ENCODE measurements at regions not wholly inside any gene's neighbourhood (a gene's known extent, or its start where the extent isn't known, plus 50 kb on each side); places are given as distances from the start of the nearest gene placed in this dataset.
"Not testable (repeated sequence)": the region's sequence is repeated elsewhere in the genome, so short reads cannot be mapped to it uniquely, and the experiment has no call there.

- DNase-seq: no peak
- no peaks in the 10 kb centered on the region for H3K36me3 Mint-ChIP-seq
- peaks cover 0 to 20% (median 0%) of the 10 kb centered on the region in 3 donors for H3K27me3 Mint-ChIP-seq (ENCODE audit: low read depth in 3 of 3)
Observed at GRCh38 chr6:938271-938905, 245.4 kb upstream of the EXOC2 start.

DNA sequence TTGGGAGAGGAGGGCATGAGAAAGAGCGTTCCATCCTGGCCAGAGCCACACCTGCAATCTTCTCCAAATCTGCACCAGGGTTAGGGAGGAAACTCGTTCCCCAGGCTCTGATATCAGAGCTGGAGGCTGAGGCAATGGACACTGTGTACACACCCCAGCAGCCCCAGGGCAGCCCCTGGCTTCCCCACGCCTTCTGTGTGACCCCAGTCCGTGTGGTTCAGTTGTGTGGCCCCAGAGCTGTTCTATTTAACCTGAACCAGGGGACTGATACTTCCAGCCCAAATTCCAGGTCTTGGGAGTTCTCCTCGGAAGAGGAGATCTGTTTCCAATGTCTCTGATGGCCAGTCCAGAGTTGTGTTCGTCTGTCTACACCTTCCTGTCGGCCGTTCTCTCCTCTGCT is 242.6 kb upstream of the EXOC2 start:
- Mint-ChIP-seq H3K9me3 (peaks cover 0 to 4% (median 0%) of the 10 kb centered on the region in 6 donors), H3K27ac (no peak overlapping the region), H3K27me3 (ENCODE audit: low read depth in 3 of 3) (peaks cover 0 to 9% (median 2%) of the 10 kb centered on the region in 3 donors), H3K36me3 (no peaks in the 10 kb centered on the region), H3K4me1 (no peaks in the 10 kb centered on the region), H3K4me3 (no peak overlapping the region)
- no peak for DNase-seq

More at GRCh38 chr6:938271-938905, 245.4 kb upstream of the EXOC2 start:
- H3K27ac Mint-ChIP-seq: no peak overlapping the region
- H3K4me3 Mint-ChIP-seq: no peak overlapping the region
- peaks cover 0 to 4% (median 0%) of the 10 kb centered on the region in 6 donors for H3K9me3 Mint-ChIP-seq
- H3K4me1 Mint-ChIP-seq: no peaks in the 10 kb centered on the region

- DNase-seq: no peak
- Mint-ChIP-seq H3K9me3 (peaks cover 0 to 1% (median 0%) of the 10 kb centered on the region in 6 donors), H3K27ac (no peak overlapping the region), H3K4me3 (no peak overlapping the region), H3K36me3 (no peaks in the 10 kb centered on the region), H3K27me3 (ENCODE audit: low read depth in 3 of 3) (peaks cover 0 to 9% (median 2%) of the 10 kb centered on the region in 3 donors), H3K4me1 (no peaks in the 10 kb centered on the region)
Observed at GRCh38 chr6:934686-935085, 241.7 kb upstream of the EXOC2 start.

GRCh38 chr6:931919-932318 is 239.0 kb upstream of the EXOC2 start:
- H3K27ac Mint-ChIP-seq, H3K4me1 Mint-ChIP-seq, H3K4me3 Mint-ChIP-seq: not testable (repeated sequence)

DNA sequence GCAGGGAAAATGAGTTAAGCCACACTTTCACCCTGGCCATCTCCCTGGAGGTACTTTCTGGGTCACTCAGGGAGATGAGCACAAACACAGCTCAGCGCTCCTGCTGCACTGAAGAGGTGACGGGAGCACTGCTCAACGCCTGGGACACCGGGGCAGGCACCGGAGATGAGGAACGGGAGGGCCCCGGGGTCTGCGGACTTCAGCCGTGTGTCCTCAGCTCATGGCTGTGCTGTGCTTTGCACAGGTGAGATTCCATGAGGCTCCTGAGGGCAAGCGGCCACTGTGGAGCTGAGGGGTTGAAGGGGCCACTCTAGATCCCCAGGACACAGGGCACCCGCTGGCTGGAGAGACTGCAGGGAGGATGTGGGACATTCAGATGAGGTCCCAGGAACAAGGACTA is 234.2 kb upstream of the EXOC2 start:
- peaks cover 0 to 11% (median 6%) of the 10 kb centered on the region in 3 donors for H3K27me3 Mint-ChIP-seq (ENCODE audit: low read depth in 3 of 3)
- H3K4me1 Mint-ChIP-seq: no peaks in the 10 kb centered on the region
- H3K9me3 Mint-ChIP-seq: peaks cover 0 to 3% (median under 1%) of the 10 kb centered on the region in 6 donors
- H3K27ac Mint-ChIP-seq: no peak overlapping the region
- no peak for DNase-seq
- no peak overlapping the region for H3K4me3 Mint-ChIP-seq
- no peaks in the 10 kb centered on the region for H3K36me3 Mint-ChIP-seq

More at GRCh38 chr6:931919-932318, 239.0 kb upstream of the EXOC2 start:
- DNase-seq, H3K9me3 Mint-ChIP-seq, H3K36me3 Mint-ChIP-seq: not testable (repeated sequence)
- peaks cover 0 to 13% (median 5%) of the 10 kb centered on the region in 3 donors for H3K27me3 Mint-ChIP-seq (ENCODE audit: low read depth in 3 of 3)

DNA sequence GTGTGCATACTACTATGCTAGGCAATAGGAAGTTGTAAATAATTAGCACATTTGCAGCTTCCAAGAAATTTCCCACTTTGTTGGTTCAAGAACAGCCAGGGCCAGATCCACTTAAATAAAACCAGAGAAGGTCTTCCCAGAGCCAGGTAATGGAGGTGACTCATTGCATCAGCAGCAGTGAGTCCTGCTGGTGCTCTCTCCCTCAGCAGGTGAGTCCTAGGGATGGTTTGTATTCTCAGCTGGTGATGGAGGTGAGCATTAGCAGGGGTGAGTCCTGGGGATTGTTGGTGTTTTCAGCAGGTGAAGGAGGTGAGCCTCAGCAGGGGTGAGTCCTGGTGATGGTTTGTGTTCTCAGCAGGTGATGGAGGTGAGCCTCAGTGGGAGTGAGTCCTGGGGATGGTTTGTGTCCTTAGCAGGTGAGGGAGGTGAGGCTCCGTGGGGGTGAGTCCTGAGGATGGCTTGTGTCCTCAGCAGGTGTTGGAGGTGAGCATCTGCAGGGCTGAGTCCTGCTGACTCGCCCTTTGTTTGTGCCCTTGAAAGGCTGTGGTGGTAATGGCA is 232.8 kb upstream of the EXOC2 start:
- no peaks in the 10 kb centered on the region for H3K4me1 Mint-ChIP-seq
- peaks cover 0 to 11% (median 5%) of the 10 kb centered on the region in 3 donors for H3K27me3 Mint-ChIP-seq (ENCODE audit: low read depth in 3 of 3)
- no peak overlapping the region for H3K27ac Mint-ChIP-seq
- H3K4me3 Mint-ChIP-seq: no peak overlapping the region
- H3K36me3 Mint-ChIP-seq: no peaks in the 10 kb centered on the region
- no peak for DNase-seq
- peaks cover 0 to 6% (median 2%) of the 10 kb centered on the region in 6 donors for H3K9me3 Mint-ChIP-seq

- peaks cover 0 to 11% (median 5%) of the 10 kb centered on the region in 3 donors for H3K27me3 Mint-ChIP-seq (ENCODE audit: low read depth in 3 of 3)
- no peak overlapping the region for H3K4me3 Mint-ChIP-seq
- H3K27ac Mint-ChIP-seq: no peak overlapping the region
- peaks cover 0 to 13% (median 6%) of the 10 kb centered on the region in 6 donors for H3K9me3 Mint-ChIP-seq
- no peaks in the 10 kb centered on the region for H3K36me3 Mint-ChIP-seq
- H3K4me1 Mint-ChIP-seq: no peaks in the 10 kb centered on the region
- DNase-seq: no peak
Observed at GRCh38 chr6:924661-925060, 231.7 kb upstream of the EXOC2 start.

DNA sequence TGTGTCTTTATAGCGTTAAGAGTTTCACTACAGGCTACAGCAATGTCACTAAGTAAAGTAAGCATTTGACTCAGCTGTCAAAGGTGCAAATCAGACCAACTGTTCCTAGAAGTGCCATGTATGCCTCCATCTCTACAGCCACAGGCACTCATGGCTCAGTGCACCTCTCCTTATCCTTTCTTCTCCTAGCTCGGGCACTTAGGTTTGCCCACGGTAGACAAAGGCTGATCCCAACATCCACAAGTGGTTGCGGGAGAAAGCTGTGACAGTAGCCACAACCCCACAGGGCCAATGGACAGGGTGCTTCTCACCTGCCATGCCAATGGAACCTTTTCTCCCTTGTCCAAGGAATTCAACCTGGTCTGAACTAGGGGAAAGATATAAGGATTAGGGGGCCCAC is 228.5 kb upstream of the EXOC2 start:
- Mint-ChIP-seq H3K27ac (no peak overlapping the region), H3K4me1 (no peaks in the 10 kb centered on the region), H3K27me3 (ENCODE audit: low read depth in 3 of 3) (peaks cover 0 to 7% (median 5%) of the 10 kb centered on the region in 3 donors), H3K4me3 (no peak overlapping the region), H3K36me3 (no peaks in the 10 kb centered on the region), H3K9me3 (peaks cover 0 to 13% (median 6%) of the 10 kb centered on the region in 6 donors)
- no peak for DNase-seq

- no peak overlapping the region for H3K4me3 Mint-ChIP-seq
- no peaks in the 10 kb centered on the region for H3K4me1 Mint-ChIP-seq
- H3K27ac Mint-ChIP-seq: no peak overlapping the region
- H3K36me3 Mint-ChIP-seq: no peaks in the 10 kb centered on the region
- H3K27me3 Mint-ChIP-seq (ENCODE audit: low read depth in 3 of 3): peaks cover 0 to 6% (median 5%) of the 10 kb centered on the region in 3 donors
- no peak for DNase-seq
- peaks cover 0 to 13% (median 6%) of the 10 kb centered on the region in 6 donors for H3K9me3 Mint-ChIP-seq
Observed at GRCh38 chr6:920512-920911, 227.6 kb upstream of the EXOC2 start.

- Mint-ChIP-seq H3K27me3 (ENCODE audit: low read depth in 3 of 3) (peaks cover 0 to 7% (median 5%) of the 10 kb centered on the region in 3 donors), H3K27ac (no peak overlapping the region), H3K4me3 (no peak overlapping the region), H3K36me3 (no peaks in the 10 kb centered on the region), H3K9me3 (peaks cover 0 to 13% (median 6%) of the 10 kb centered on the region in 6 donors), H3K4me1 (no peaks in the 10 kb centered on the region)
- DNase-seq: no peak
Observed at GRCh38 chr6:919500-919899, 226.6 kb upstream of the EXOC2 start.

DNA sequence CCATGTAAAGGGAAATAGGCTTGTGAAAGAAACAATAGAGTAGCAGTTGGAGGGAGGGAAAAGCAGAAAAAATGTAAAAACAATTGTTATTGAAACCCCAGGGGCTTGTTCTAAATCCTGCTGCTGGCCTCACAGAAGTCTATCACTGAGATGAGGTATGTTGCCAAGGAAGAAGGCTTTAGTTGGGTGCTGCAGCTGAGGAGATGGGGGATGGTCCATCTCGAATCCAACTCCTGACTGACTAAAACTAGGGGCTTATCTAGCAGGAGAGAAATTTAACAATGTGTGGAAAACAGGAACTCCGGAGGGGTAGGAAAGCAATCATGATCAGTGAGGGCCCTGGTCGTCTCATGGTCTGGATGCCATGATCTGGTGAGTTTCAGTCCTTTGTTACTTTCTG is 225.0 kb upstream of the EXOC2 start:
- Mint-ChIP-seq H3K27me3 (ENCODE audit: low read depth in 3 of 3) (peaks cover 0 to 9% (median 5%) of the 10 kb centered on the region in 3 donors), H3K4me3 (no peak overlapping the region), H3K27ac (no peak overlapping the region), H3K4me1 (no peaks in the 10 kb centered on the region), H3K9me3 (peaks cover 0 to 13% (median 6%) of the 10 kb centered on the region in 6 donors), H3K36me3 (no peaks in the 10 kb centered on the region)
- no peak for DNase-seq

DNA sequence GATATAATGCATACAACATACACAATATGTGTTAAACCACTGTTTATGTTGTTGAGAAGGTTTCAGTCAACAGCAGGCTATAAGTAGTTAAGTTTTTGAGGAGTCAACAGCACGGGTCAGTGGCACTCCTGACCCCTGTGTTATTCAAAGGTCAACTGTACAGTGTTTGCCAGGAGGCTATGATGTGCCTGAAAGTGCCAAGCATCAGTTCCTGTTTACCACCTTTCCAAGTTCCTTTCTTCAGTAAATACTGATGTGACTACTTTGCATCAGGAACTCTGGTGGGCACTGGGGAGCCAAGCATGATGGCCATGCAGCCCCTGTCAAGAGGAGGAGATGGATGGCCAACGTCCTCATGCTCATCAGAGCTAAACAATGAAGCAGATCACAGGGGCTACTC is 224.4 kb upstream of the EXOC2 start:
- H3K4me1 Mint-ChIP-seq: no peaks in the 10 kb centered on the region
- peaks cover 0 to 13% (median 5%) of the 10 kb centered on the region in 6 donors for H3K9me3 Mint-ChIP-seq
- DNase-seq: no peak
- H3K27ac Mint-ChIP-seq: no peak overlapping the region
- no peak overlapping the region for H3K4me3 Mint-ChIP-seq
- H3K36me3 Mint-ChIP-seq: no peaks in the 10 kb centered on the region
- peaks cover 0 to 14% (median 5%) of the 10 kb centered on the region in 3 donors for H3K27me3 Mint-ChIP-seq (ENCODE audit: low read depth in 3 of 3)

DNA sequence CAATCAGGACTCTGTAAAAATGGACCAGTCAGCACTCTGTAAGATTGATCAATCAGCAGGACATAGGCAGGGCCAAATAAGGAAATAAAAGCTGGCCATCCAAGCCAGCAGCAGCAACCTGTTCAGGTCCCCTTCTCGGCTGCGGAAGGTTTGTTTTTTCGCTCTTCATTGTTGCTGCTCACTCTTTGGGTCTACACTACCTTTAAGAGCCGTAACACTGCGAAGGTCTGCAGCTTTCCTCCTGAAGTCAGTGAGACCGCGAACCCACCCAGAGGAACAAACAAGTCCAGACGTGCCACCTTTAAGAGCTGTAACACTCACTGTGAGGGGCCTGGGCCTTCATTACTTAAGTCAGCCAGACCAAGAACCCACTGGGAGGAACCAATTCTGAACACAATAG is 223.2 kb upstream of the EXOC2 start:
- Mint-ChIP-seq H3K36me3 (no peaks in the 10 kb centered on the region), H3K4me3 (no peak overlapping the region), H3K27ac (no peak overlapping the region), H3K4me1 (no peaks in the 10 kb centered on the region), H3K27me3 (ENCODE audit: low read depth in 3 of 3) (peaks cover 0 to 15% (median 7%) of the 10 kb centered on the region in 3 donors), H3K9me3 (peaks cover 0 to 9% (median 4%) of the 10 kb centered on the region in 6 donors)
- no peak for DNase-seq

- no peak for DNase-seq
- Mint-ChIP-seq H3K36me3 (no peaks in the 10 kb centered on the region), H3K4me1 (no peaks in the 10 kb centered on the region), H3K9me3 (no peaks in the 10 kb centered on the region), H3K27me3 (ENCODE audit: low read depth in 3 of 3) (peaks cover 0 to 16% (median 7%) of the 10 kb centered on the region in 3 donors), H3K27ac (no peak overlapping the region), H3K4me3 (no peak overlapping the region)
Observed at GRCh38 chr6:912871-913835, 220.2 kb upstream of the EXOC2 start.

Measured in immature natural killer cell (primary cell).